SH-SY5Y (cell line): ENCODE measurements at regions not wholly inside any gene's neighbourhood (a gene's known extent, or its start where the extent isn't known, plus 50 kb on each side); places are given as distances from the start of the nearest gene placed in this dataset.

Source experiments
- GATA2 ChIP-seq: IDR thresholded peaks from 2 replicates; pipeline ENCODE4 v1.6.1; 2011; ENCODE audit warnings: mild to moderate bottlenecking, low read depth, low read length
- GATA3 ChIP-seq: IDR thresholded peaks from 2 replicates; pipeline ENCODE4 v1.6.1; 2011; ENCODE audit warnings: low read depth, mild to moderate bottlenecking, low read length, moderate library complexity

GRCh38 chr13:26920614-26921355, 160.2 kb upstream of the GPR12 start:
- TF ChIP-seq GATA3 = no peak
- TF ChIP-seq GATA2 = no peak

DNA sequence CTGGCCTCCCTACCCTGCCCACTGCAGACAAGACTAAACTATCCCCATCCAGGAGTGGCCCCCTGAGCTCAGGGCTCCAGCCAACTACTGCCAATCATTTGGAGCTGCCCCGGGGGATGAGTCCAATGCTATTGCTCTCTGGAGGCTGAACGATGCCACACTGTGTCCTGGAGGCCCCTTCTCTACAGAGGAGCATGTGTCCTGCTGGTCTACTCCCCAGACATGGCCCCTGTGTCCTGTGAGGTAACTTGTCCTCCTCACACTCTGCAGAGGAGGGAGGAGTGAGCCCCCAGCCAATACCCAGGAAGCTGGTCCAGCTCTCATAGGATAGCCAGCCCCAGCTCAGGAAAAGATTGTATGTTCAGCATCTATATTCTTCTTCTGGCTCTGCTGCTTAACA, 159.1 kb upstream of the GPR12 start:
- no peak for TF ChIP-seq GATA3
- no peak for TF ChIP-seq GATA2

GRCh38 chr13:26919311-26919710, 158.7 kb upstream of the GPR12 start:
- TF ChIP-seq GATA3 (no peak), GATA2 (no peak)

GRCh38 chr13:26914624-26915023, 154.0 kb upstream of the GPR12 start:
- TF ChIP-seq GATA2 (no peak), GATA3 (no peak)

- no peak for TF ChIP-seq GATA2
- TF ChIP-seq GATA3 = no peak
These were observed 153.6 kb upstream of the GPR12 start for GRCh38 chr13:26914148-26914547.

DNA sequence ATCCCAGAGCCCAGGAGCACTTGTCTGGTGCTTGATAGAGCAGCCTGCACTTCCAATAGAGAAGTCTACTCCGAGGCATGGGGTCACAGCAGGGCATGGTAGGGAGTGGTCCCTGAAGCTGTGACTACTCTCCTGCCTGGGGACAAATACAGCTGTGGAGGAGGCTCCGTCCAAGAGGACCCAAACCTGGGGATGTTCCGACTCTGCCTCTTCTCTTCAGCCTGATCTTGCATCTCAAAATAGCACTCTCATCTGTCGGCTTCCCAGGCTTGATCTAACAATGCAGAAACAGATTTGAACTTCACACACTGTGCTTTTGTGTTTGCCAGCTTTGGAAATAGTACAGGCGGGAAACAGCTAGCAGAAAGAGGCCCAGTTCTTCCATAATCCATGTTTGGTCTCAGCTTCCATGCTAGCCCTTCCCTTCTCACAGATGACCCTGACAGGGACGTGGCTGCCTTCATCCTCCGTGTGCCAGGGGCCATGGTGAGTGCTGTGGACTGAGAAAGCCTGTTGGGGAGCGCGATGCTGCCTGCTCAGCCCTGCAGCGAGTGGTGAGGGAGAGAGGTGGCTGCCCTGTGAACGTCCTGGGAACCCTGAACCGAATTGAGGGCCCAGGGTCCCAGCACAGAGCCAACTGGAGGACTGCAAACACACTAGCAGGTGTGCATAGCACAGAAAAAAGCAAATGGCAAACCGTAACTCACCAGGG, 150.3 kb upstream of the GPR12 start:
- TF ChIP-seq GATA3 = no peak
- no peak for TF ChIP-seq GATA2

- TF ChIP-seq GATA2 (no peak), GATA3 (no peak)
These were observed 148.9 kb upstream of the GPR12 start for GRCh38 chr13:26909477-26909876.

GRCh38 chr13:26908126-26908525, 147.5 kb upstream of the GPR12 start:
- no peak for TF ChIP-seq GATA2
- TF ChIP-seq GATA3 = no peak

DNA sequence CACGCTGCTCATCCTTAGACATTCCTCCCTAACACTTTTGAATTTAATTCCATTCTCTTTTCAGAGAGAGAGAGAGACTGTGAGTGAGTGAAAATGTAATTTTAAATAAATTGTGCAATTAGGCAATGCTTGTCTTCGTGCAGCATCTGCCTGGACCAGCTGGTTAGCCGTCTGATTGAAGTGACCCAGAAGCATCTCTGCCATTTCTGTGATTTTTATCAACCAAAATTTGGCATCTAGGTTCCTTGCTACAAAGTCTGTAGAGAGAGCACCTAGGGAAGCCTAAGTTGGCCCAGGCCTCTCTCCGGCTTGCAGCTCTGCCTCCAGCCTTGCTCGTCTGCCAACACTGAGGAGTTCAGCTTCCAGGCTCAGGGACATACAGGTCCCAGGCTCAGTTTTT, 138.6 kb upstream of the GPR12 start:
- TF ChIP-seq GATA3 = peak; percentile 69
- peak; percentile 87 for TF ChIP-seq GATA2

DNA sequence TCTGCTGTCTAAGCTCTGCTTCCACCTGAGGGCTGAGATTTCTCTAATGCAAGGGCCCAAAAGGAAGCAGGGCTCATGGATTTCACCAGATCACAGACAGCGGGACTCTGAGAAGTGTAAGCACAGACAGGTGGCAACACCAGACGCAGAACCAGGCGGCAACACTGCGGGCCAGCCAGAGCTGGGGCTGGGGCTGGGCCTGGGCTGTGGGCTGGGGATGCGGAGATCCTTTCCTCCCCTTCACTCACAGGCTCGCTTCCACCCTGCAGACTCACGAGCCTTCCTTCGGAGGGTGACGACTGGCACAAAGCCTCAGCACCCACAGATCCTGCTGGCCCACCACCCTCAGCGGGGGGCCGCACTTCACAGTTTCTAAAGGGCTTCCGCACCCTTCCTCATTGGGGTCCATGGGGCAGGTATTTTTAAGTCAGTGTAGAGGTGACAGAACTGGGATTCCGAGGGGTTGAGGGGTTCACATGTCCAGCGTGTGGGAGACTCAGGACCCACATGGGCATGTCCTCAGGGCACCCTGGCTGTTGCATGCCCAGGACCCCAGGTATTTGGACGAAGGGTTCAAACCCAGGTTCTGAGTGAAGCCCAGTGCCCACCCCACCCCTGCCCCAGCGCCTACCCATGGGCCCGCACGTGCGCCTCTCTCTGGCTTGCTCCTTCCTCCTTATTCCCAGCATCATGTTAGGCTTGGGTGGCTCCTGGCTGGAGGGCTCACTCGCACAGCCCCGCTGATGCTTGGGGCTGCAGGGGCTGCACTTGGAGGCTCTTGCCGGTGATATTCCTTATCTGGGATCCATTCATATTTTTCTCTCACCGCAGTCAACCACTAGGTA, 137.3 kb upstream of the GPR12 start:
- no peak for TF ChIP-seq GATA2
- no peak for TF ChIP-seq GATA3

DNA sequence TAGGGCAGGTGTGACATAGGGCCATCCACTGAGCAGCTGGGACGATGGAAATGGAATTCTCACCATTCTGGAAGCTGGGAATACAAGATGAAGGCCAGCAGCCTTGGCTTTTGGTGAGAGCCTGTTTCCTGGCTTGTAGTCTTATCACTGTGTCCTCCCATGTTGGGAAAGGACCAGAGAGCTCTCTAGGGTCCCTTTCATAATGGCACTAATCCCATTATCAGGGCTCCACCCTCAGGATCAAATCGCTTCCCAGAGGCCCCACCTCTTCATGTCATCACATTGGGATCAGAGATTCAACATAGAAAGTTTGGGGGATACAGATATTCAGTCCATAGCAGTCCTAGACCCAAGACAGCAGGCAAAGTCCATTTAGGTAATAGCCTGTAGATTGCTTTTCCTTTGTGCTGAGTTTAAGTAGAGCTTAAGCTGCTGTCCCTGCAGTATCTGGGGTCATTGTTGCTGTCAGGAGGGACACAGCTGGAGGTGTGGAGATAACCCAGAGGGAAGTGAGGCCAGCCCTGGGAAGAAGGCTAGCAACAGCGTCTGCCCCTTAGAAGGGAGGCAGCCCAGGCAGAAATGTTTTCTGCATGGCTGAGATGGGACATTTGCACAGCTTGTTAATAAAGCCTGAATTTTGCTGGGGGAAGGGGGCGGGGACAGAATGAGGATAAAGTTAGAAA, 136.5 kb upstream of the GPR12 start:
- TF ChIP-seq GATA3 = no peak
- no peak for TF ChIP-seq GATA2

DNA sequence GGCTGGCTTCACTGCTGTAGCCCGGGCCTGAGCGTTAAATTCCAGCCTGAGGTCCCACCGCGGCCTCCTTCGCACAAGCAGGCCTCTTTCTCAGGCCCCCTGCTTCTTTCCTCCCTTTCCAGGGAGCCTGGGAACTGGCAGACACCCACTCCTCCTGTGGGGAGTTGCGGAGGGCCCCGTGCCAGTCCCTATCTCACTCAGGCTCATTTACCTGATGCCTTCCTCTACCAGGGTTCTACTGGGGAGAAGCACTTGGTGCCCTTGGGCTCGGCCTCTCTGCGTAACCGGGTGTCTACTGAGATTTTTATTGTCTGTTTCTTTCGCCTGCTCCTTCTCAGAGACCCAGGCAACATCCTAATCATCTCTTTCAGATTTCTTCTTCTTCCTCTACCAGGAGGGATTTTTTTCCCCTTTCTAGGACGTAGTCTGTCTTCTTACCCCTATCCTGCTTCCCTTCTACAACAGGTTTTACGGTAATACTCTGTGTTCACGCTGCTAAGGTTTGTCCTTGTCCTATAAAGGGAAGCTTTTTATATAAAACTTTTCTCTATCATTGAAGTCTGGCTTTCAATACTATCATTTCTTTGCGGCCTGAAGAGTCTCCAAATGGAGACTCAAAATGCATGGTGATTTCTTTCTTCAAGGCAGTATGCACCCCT, 135.4 kb upstream of the GPR12 start:
- TF ChIP-seq GATA3 = no peak
- no peak for TF ChIP-seq GATA2

DNA sequence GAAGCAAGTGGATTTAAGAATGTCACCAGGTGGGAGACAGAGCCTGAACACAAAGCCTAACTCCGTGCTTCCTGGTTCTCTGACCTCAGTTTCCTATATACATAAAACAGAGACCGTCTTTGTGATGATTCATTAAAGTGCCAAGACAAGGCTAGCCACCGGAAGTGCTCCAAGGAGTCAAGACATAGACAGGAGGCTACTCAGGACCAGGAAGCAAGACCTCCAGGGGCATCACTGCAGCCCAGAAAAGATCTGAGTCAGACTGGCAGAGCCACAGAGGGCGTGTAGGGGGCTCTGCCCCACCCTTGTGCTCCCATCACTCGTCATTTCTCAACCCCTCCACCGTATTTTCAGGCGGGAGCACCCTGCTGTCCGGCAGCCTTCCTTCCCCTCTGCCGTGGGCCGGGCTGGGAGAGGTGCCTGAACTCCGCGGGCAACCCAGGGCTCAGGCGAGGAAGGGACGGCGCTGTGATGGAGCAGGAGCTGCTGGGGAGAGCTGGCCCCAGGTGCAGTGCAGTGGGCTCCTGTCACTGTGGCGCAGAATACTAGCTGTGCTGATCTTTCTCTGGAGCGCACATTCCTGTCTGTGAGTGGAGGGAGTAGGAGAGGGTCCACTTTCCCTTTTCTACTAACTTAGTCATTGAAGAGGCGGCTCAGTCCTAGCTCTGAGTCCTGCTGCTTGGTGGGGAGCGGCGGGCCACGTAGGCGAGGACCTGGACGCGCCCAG, 134.7 kb upstream of the GPR12 start:
- no peak for TF ChIP-seq GATA2
- TF ChIP-seq GATA3 = no peak
